H9 (cell line): ENCODE measurements at regions not wholly inside any gene's neighbourhood (a gene's known extent, or its start where the extent isn't known, plus 50 kb on each side); places are given as distances from the start of the nearest gene placed in this dataset.

ENCODE experiments used
- DNase-seq: peaks from one replicate; pipeline ENCODE4 v3.0.0-alpha.2; 2017
- H2AFZ ChIP-seq: one replicate; pipeline ENCODE4 v1.6.1; 2013; ENCODE audit warnings: mild to moderate bottlenecking, low read length, control low read depth, moderate library complexity
- H2AK5ac ChIP-seq: 2 replicates; pipeline ENCODE4 v1.6.1; 2013; ENCODE audit warnings: low read length, control low read depth, mixed read lengths; ENCODE audit not compliant: insufficient read length
- H2BK120ac ChIP-seq: one replicate; pipeline ENCODE4 v1.6.1; 2013; ENCODE audit warnings: low read depth, mild to moderate bottlenecking, low read length, control low read depth, inconsistent platforms; ENCODE audit not compliant: poor library complexity, severe bottlenecking
- H2BK12ac ChIP-seq: 2 replicates; pipeline ENCODE4 v1.6.1; 2013; ENCODE audit warnings: low read length, control low read depth, mixed read lengths, low read depth; ENCODE audit not compliant: insufficient read length
- H2BK15ac ChIP-seq: 2 replicates; pipeline ENCODE4 v1.6.1; 2013; ENCODE audit warnings: low read depth, low read length, control low read depth
- H2BK20ac ChIP-seq: one replicate; pipeline ENCODE4 v1.6.1; 2013; ENCODE audit warnings: low read depth, mild to moderate bottlenecking, low read length, control low read depth, inconsistent platforms; ENCODE audit not compliant: poor library complexity, severe bottlenecking
- H2BK5ac ChIP-seq: 2 replicates; pipeline ENCODE4 v1.6.1; 2013; ENCODE audit warnings: low read length, control low read depth, mixed read lengths; ENCODE audit not compliant: insufficient read length
- H3K14ac ChIP-seq: 2 replicates; pipeline ENCODE4 v1.6.1; 2013; ENCODE audit warnings: low read length, control low read depth; ENCODE audit not compliant: insufficient read depth
- H3K18ac ChIP-seq: 2 replicates; pipeline ENCODE4 v1.6.1; 2013; ENCODE audit warnings: low read depth, mild to moderate bottlenecking, mixed read lengths, low read length, control low read depth; ENCODE audit not compliant: insufficient read length
- H3K23ac ChIP-seq: 2 replicates; pipeline ENCODE4 v1.6.1; 2013; ENCODE audit warnings: low read length, control low read depth, mixed read lengths, low read depth; ENCODE audit not compliant: insufficient read length
- H3K23me2 ChIP-seq: 2 replicates; pipeline ENCODE4 v1.6.1; 2013; ENCODE audit warnings: low read depth, mild to moderate bottlenecking, mixed read lengths, low read length, control low read depth; ENCODE audit not compliant: insufficient read length, poor library complexity, severe bottlenecking
- H3K27ac ChIP-seq: 2 replicates; pipeline ENCODE4 v1.5.1; 2013; ENCODE audit warnings: low read length, control low read depth, mixed read lengths, low read depth; ENCODE audit not compliant: insufficient read length
- H3K27me3 ChIP-seq: 2 replicates; pipeline ENCODE4 v1.6.1; 2013; ENCODE audit warnings: low read length, control low read depth, inconsistent platforms; ENCODE audit not compliant: insufficient read depth
- H3K4ac ChIP-seq: 2 replicates; pipeline ENCODE4 v1.6.1; 2013; ENCODE audit warnings: low read depth, mild to moderate bottlenecking, control low read depth, inconsistent platforms, low read length, moderate library complexity
- H3K4me1 ChIP-seq: 2 replicates; pipeline ENCODE4 v1.6.1; 2013; ENCODE audit warnings: low read length, control low read depth, inconsistent platforms; ENCODE audit not compliant: insufficient read depth
- H3K4me2 ChIP-seq: 2 replicates; pipeline ENCODE4 v1.6.1; 2013; ENCODE audit warnings: low read length, control low read depth, mixed read lengths; ENCODE audit not compliant: insufficient read length, insufficient read depth
- H3K56ac ChIP-seq: 2 replicates; pipeline ENCODE4 v1.6.1; 2013; ENCODE audit warnings: low read depth, mild to moderate bottlenecking, mixed read lengths, low read length, control low read depth; ENCODE audit not compliant: insufficient read length
- H3K79me1 ChIP-seq: 2 replicates; pipeline ENCODE4 v1.6.1; 2013; ENCODE audit warnings: low read depth, mild to moderate bottlenecking, moderate library complexity, low read length, control low read depth, inconsistent platforms; ENCODE audit not compliant: insufficient read depth, poor library complexity, severe bottlenecking
- H3K79me2 ChIP-seq: 2 replicates; pipeline ENCODE4 v1.6.1; 2013; ENCODE audit warnings: low read length, control low read depth, inconsistent platforms; ENCODE audit not compliant: insufficient read depth
- H3K9ac ChIP-seq: 2 replicates; pipeline ENCODE4 v1.6.1; 2013; ENCODE audit warnings: low read length, control low read depth, mixed read lengths; ENCODE audit not compliant: insufficient read length; ENCODE audit errors: extremely low read depth
- H3K9me3 ChIP-seq: one replicate; pipeline ENCODE4 v1.6.1; 2013; ENCODE audit warnings: low read depth, low read length, inconsistent platforms; ENCODE audit not compliant: control insufficient read depth
- H3T11ph ChIP-seq: one replicate; pipeline ENCODE4 v1.6.1; 2013; ENCODE audit warnings: mild to moderate bottlenecking, low read length, control low read depth, inconsistent platforms
- H4K20me1 ChIP-seq: one replicate; pipeline ENCODE4 v1.6.1; 2013; ENCODE audit not compliant: control insufficient read depth, insufficient read length, insufficient read depth
- H4K5ac ChIP-seq: 2 replicates; pipeline ENCODE4 v1.6.1; 2013; ENCODE audit warnings: low read depth, mild to moderate bottlenecking, mixed read lengths, low read length, control low read depth; ENCODE audit not compliant: insufficient read length
- H4K8ac ChIP-seq: replicated peaks from 2 replicates; pipeline ENCODE4 v1.6.1; 2013; ENCODE audit warnings: low read length, control low read depth, mixed read lengths, low read depth; ENCODE audit not compliant: insufficient read length
- H4K91ac ChIP-seq: 2 replicates; pipeline ENCODE4 v1.6.1; 2013; ENCODE audit warnings: low read depth, mild to moderate bottlenecking, moderate library complexity, mixed read lengths, low read length, control low read depth; ENCODE audit not compliant: insufficient read length
- H3K27ac Mint-ChIP-seq, 3 experiments: 2 replicates in 2 of 3; 3 replicates in 1 of 3; pipeline ENCODE4 v1.8.0; 2020 to 2021; ENCODE audit warnings: mixed read lengths in 3 of 3, mild to moderate bottlenecking in 1 of 3, moderate library complexity in 1 of 3
- H3K27me3 Mint-ChIP-seq: 2 replicates; pipeline ENCODE4 v1.8.0; 2021; ENCODE audit warnings: low read depth, mild to moderate bottlenecking, moderate library complexity, mixed read lengths
- H3K36me3 Mint-ChIP-seq, 3 experiments: 2 replicates in 2 of 3; 3 replicates in 1 of 3; pipeline ENCODE4 v1.8.0; 2020 to 2021; ENCODE audit warnings: low read depth in 3 of 3, mixed read lengths in 3 of 3; ENCODE audit not compliant: insufficient read depth in 1 of 3
- H3K4me1 Mint-ChIP-seq, 2 experiments: 2 replicates each; pipeline ENCODE4 v1.8.0; 2020; ENCODE audit warnings: mixed read lengths in 2 of 2
- H3K4me3 Mint-ChIP-seq, 2 experiments: 2 replicates in 1 of 2; 3 replicates in 1 of 2; pipeline ENCODE4 v1.8.0; 2020 to 2021; ENCODE audit warnings: mild to moderate bottlenecking in 2 of 2, mixed read lengths in 2 of 2, moderate library complexity in 1 of 2
- H3K9me3 Mint-ChIP-seq, 2 experiments: 2 replicates in 1 of 2; 3 replicates in 1 of 2; pipeline ENCODE4 v1.8.0; 2020; ENCODE audit warnings: mild to moderate bottlenecking in 2 of 2, mixed read lengths in 2 of 2, moderate library complexity in 1 of 2
- CTCF ChIP-seq: fragments of 200-600 bp; sonication (generic); conservative IDR thresholded peaks from 3 replicates; pipeline ENCODE4 v1.8.0; 2021; ENCODE audit warnings: antibody characterized with exemption, mild to moderate bottlenecking
- WGBS: extraction: QIAGEN DNeasy Blood & Tissue Kit; methylation state at CpG from one replicate; pipeline ENCODE4 v1.1.7; 2013; ENCODE audit warnings: missing lambda C conversion rate, low lambda C conversion rate, mixed read lengths; ENCODE audit not compliant: insufficient read length; ENCODE audit errors: extremely low coverage; 5-methylcytosine and 5-hydroxymethylcytosine counted together

DNA sequence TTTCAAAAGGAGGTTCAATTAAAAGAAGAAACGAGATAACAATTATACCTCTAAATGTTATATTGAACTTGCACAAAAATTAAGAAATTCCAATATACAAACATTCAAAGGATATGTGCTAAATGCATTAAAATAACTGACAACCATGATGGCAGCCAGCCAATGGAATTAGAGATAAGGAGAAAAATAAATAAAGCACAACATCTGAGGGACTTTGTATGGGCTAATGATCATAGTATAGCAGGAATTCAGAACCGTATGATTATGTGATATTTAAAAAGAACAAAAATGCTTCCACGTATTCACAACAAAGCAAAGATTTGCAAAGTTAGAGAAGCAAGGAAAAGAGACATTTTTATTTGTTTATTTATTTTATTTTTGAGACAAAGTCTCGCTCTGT is 1103.0 kb downstream of the CBLN2 start:
- peaks cover 1% of the 10 kb centered on the region; the same call in 1 of the 2 replicates for H3K27me3 Mint-ChIP-seq
- Histone ChIP-seq H4K5ac (no peak overlapping the region), H2BK120ac (no peak overlapping the region), H3K27ac (no peak overlapping the region), H3K56ac (no peak overlapping the region), H3K9ac (no peak overlapping the region), H3K23ac (no peak overlapping the region), H3K14ac (no peak overlapping the region), H4K8ac (no peak overlapping the region), H2AK5ac (no peak overlapping the region), H3K4me1 (no peaks in the 10 kb centered on the region), H2BK20ac (no peak overlapping the region), H2BK15ac (no peak overlapping the region), H3K79me2 (no peaks in the 10 kb centered on the region), H3K4me2 (no peak overlapping the region), H3T11ph (no peak overlapping the region), H3K18ac (no peak overlapping the region), H3K79me1 (no peaks in the 10 kb centered on the region), H3K9me3 (no peaks in the 10 kb centered on the region), H2BK12ac (no peak overlapping the region), H2AFZ (no peak overlapping the region), H3K27me3 (no peaks in the 10 kb centered on the region), H4K91ac (no peak overlapping the region), H3K4ac (no peak overlapping the region), H4K20me1 (no peaks in the 10 kb centered on the region), H3K23me2 (no peaks in the 10 kb centered on the region), H2BK5ac (no peak overlapping the region)
- H3K27ac Mint-ChIP-seq = no peak overlapping the region
- no CpG with 5 or more reads among the region's 4 CpGs for WGBS
- peaks cover 3 to 8% of the 10 kb centered on the region in 2 experiments; a peak in 4 of 5 replicates for H3K9me3 Mint-ChIP-seq
- DNase-seq = no peak
- no peaks in the 10 kb centered on the region for H3K36me3 Mint-ChIP-seq
- TF ChIP-seq CTCF = no peak
- H3K4me3 Mint-ChIP-seq = no peak overlapping the region
- H3K4me1 Mint-ChIP-seq = no peaks in the 10 kb centered on the region
